Mucosa of descending colon (tissue), 3 donors: ENCODE measurements at regions not wholly inside any gene's neighbourhood (a gene's known extent, or its start where the extent isn't known, plus 50 kb on each side); places are given as distances from the start of the nearest gene placed in this dataset.

Source experiments
- ATAC-seq: fragments of 200-7000 bp; cut with Tn5 transposase; one replicate; pipeline ENCODE4 v1.9.1; 2020; ENCODE audit warnings: mild to moderate bottlenecking, moderate library complexity
- DNase-seq, 3 donors: peaks; one replicate each; pipeline ENCODE4 v3.0.0-alpha.2; 2020
- H3K36me3 ChIP-seq: fragments of 200-600 bp; one replicate; pipeline ENCODE4 v1.8.0; 2021; ENCODE audit warnings: low read depth, mild to moderate bottlenecking
- H3K4me1 ChIP-seq: fragments of 200-600 bp; one replicate; pipeline ENCODE4 v1.8.0; 2021; ENCODE audit warnings: low read depth, mild to moderate bottlenecking
- H3K4me3 ChIP-seq: fragments of 200-600 bp; one replicate; pipeline ENCODE4 v1.8.0; 2021; ENCODE audit warnings: mild to moderate bottlenecking
- H3K9me3 ChIP-seq: fragments of 200-600 bp; one replicate; pipeline ENCODE4 v1.8.0; 2021; ENCODE audit warnings: mild to moderate bottlenecking
- CTCF ChIP-seq: fragments of 200-600 bp; IDR thresholded peaks from one replicate; pipeline ENCODE4 v1.8.0; 2022; ENCODE audit warnings: antibody characterized with exemption, mild to moderate bottlenecking
- intact Hi-C, 2 donors: fragments of 100-400 bp; cut with DNase I in 1 of 2; cut with micrococcal nuclease in 1 of 2; formaldehyde crosslinking; loops; one replicate each; pipeline versions ENCODE4 v1.11.0 to v1.11.1; 2022; cut with DNase I, micrococcal nuclease
- donor health status: DM: no; HTN: no; CAD: no; lungs with moderate emphysema.
- donor health status: DM: no; HTN: no; CAD: no.
- donor health status: DM: no; HTN: yes; CAD: no.

GRCh38 chr10:56508562-56508961 lies 147.5 kb upstream of the ZWINT start:
- DNase-seq (no peak), ATAC-seq (no peak)
- Histone ChIP-seq H3K4me1 (no peaks in the 10 kb centered on the region), H3K9me3 (no peaks in the 10 kb centered on the region), H3K4me3 (no peak overlapping the region), H3K36me3 (no peaks in the 10 kb centered on the region)
- TF ChIP-seq CTCF, result no peak
- intact Hi-C loops, result no loop called here

DNA sequence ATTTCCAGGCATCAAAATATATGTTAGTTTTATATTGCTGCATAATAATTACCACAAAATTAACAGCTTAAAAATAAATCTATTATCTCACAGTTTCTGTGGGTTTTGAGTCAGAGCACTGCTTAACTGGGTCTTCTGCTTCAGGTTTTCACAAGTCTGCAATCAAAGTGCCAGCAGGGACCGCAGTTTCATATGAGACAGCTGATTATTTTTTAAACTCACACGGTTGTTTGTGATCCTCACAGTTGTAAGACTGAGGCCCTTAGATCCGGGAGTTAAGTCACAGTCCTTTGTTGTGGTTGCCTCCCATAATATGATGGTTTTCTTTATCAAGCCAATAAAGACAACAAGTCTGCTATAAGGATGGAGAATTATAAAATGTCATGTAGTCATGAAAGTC lies 146.0 kb upstream of the ZWINT start:
- Histone ChIP-seq H3K4me1 (no peaks in the 10 kb centered on the region), H3K4me3 (no peak overlapping the region), H3K36me3 (no peaks in the 10 kb centered on the region), H3K9me3 (no peaks in the 10 kb centered on the region)
- no peak for ATAC-seq
- intact Hi-C loops, result no loop called here
- no peak for TF ChIP-seq CTCF
- no peak for DNase-seq

DNA sequence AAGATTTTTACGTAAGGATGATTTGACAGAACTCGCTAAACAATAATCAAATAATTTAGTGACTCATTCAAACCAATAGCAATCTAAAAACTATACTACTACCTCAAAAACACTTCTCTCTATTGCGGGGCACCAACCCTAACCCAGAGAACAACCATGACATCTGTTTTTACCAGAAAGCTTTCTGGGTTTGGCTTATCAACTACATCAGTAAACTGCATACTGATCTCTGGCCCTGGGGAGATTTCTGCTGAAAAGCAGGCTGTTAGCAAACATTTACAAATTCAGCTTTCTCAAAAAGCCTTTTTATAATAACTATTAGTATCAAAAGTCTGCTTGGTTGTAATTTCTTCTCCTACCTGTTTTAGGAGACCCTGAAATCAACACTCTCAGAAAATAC lies 144.5 kb upstream of the ZWINT start:
- no peaks in the 10 kb centered on the region for H3K36me3 ChIP-seq
- no peak for TF ChIP-seq CTCF
- no peaks in the 10 kb centered on the region for H3K9me3 ChIP-seq
- no peaks in the 10 kb centered on the region for H3K4me1 ChIP-seq
- no peak overlapping the region for H3K4me3 ChIP-seq
- intact Hi-C loops, result no loop called here
- no peak for ATAC-seq
- no peak for DNase-seq

DNA sequence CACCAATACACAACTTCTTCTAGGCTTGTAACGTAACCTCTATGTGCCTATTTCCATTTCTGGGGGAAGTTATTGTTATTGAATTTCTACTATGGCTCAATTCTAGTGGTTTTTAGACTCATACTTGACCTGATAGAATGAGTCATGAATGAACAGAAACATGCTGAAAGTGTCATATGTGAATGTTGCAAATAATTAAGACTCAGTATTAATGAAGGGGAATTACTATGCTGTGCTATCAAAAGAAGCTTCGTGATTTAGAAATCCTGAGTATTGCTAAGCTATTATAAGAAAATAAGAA lies 135.1 kb upstream of the ZWINT start:
- DNase-seq, result no peak
- Histone ChIP-seq H3K4me1 (no peaks in the 10 kb centered on the region), H3K36me3 (no peaks in the 10 kb centered on the region), H3K4me3 (no peak overlapping the region), H3K9me3 (no peaks in the 10 kb centered on the region)
- ATAC-seq, result no peak
- no peak for TF ChIP-seq CTCF
- intact Hi-C loops, result no loop called here

GRCh38 chr10:56487746-56488145 lies 126.7 kb upstream of the ZWINT start:
- Histone ChIP-seq H3K9me3 (no peaks in the 10 kb centered on the region), H3K4me1 (no peaks in the 10 kb centered on the region), H3K4me3 (no peak overlapping the region), H3K36me3 (no peaks in the 10 kb centered on the region)
- ATAC-seq (no peak), DNase-seq (no peak)
- intact Hi-C loops, result no loop called here
- TF ChIP-seq CTCF, result no peak

- no peaks in the 10 kb centered on the region for H3K9me3 ChIP-seq
- no peak for TF ChIP-seq CTCF
- H3K36me3 ChIP-seq, result no peaks in the 10 kb centered on the region
- H3K4me3 ChIP-seq, result no peak overlapping the region
- DNase-seq (no peak), ATAC-seq (no peak)
- intact Hi-C loops, result no loop called here
- no peaks in the 10 kb centered on the region for H3K4me1 ChIP-seq
Measured at GRCh38 chr10:56481521-56482091, 120.5 kb upstream of the ZWINT start.
